Colonic mucosa (tissue), 4 donors: ENCODE measurements at regions not wholly inside any gene's neighbourhood (a gene's known extent, or its start where the extent isn't known, plus 50 kb on each side); places are given as distances from the start of the nearest gene placed in this dataset.

ENCODE experiments used
- DNase-seq: peaks from one replicate; pipeline ENCODE4 v3.0.0-alpha.2; 2020
- H3K27ac ChIP-seq: fragments of 200-600 bp; one replicate; pipeline ENCODE4 v1.8.0; 2021
- H3K27me3 ChIP-seq: fragments of 200-600 bp; one replicate; pipeline ENCODE4 v1.8.0; 2021
- H3K36me3 ChIP-seq: fragments of 200-600 bp; one replicate; pipeline ENCODE4 v1.8.0; 2021
- H3K4me1 ChIP-seq: fragments of 200-600 bp; one replicate; pipeline ENCODE4 v1.8.0; 2021; ENCODE audit warnings: mild to moderate bottlenecking
- H3K4me3 ChIP-seq: fragments of 200-600 bp; one replicate; pipeline ENCODE4 v1.8.0; 2021
- H3K9ac ChIP-seq, 2 donors: one replicate each; pipeline ENCODE4 v1.7.0; 2013; ENCODE audit warnings: control low read depth in 2 of 2, low read depth in 2 of 2, low read length in 2 of 2
- H3K9me3 ChIP-seq: fragments of 200-600 bp; one replicate; pipeline ENCODE4 v1.8.0; 2021
- CTCF ChIP-seq: fragments of 200-600 bp; IDR thresholded peaks from one replicate; pipeline ENCODE4 v1.8.0; 2022; ENCODE audit warnings: antibody characterized with exemption, mild to moderate bottlenecking
- intact Hi-C: fragments of 100-400 bp; cut with DNase I; formaldehyde crosslinking; loops from one replicate; pipeline ENCODE4 v1.14.1; 2022
- donor health status: healthy.
- donor health status: DM: no; HTN: no; CAD: no.
- donor health status: DM: no; HTN: no; CAD: no.

GRCh38 chr10:29203432-29203831 is 85.4 kb upstream of the LYZL1 start:
- intact Hi-C loops: no loop called here
- Histone ChIP-seq H3K9me3 (no peaks in the 10 kb centered on the region), H3K4me3 (no peak overlapping the region), H3K27me3 (no peaks in the 10 kb centered on the region), H3K4me1 (no peaks in the 10 kb centered on the region), H3K36me3 (no peaks in the 10 kb centered on the region), H3K27ac (no peak overlapping the region), H3K9ac (no peak overlapping the region)
- no peak for DNase-seq
- no peak for TF ChIP-seq CTCF

GRCh38 chr10:29204070-29204800 is 84.6 kb upstream of the LYZL1 start:
- no peaks in the 10 kb centered on the region for H3K4me1 ChIP-seq
- TF ChIP-seq CTCF: no peak
- no peak overlapping the region for H3K27ac ChIP-seq
- no peaks in the 10 kb centered on the region for H3K36me3 ChIP-seq
- H3K4me3 ChIP-seq: no peak overlapping the region
- H3K27me3 ChIP-seq: no peaks in the 10 kb centered on the region
- no peak for DNase-seq
- intact Hi-C loops: no loop called here
- no peaks in the 10 kb centered on the region for H3K9me3 ChIP-seq
- no peak overlapping the region for H3K9ac ChIP-seq

- no peak overlapping the region for H3K9ac ChIP-seq
- H3K4me1 ChIP-seq: no peaks in the 10 kb centered on the region
- no peak overlapping the region for H3K27ac ChIP-seq
- no peak for DNase-seq
- no peaks in the 10 kb centered on the region for H3K27me3 ChIP-seq
- TF ChIP-seq CTCF: no peak
- H3K9me3 ChIP-seq: no peaks in the 10 kb centered on the region
- H3K36me3 ChIP-seq: no peaks in the 10 kb centered on the region
- no peak overlapping the region for H3K4me3 ChIP-seq
- intact Hi-C loops: no loop called here
Measured at GRCh38 chr10:29205787-29206186, 83.1 kb upstream of the LYZL1 start.

- Histone ChIP-seq H3K9ac (no peak overlapping the region), H3K27ac (no peak overlapping the region), H3K27me3 (no peaks in the 10 kb centered on the region), H3K9me3 (no peaks in the 10 kb centered on the region), H3K4me3 (no peak overlapping the region), H3K4me1 (no peaks in the 10 kb centered on the region), H3K36me3 (no peaks in the 10 kb centered on the region)
- intact Hi-C loops: no loop called here
- TF ChIP-seq CTCF: no peak
- no peak for DNase-seq
Measured at GRCh38 chr10:29208845-29209244, 80.0 kb upstream of the LYZL1 start.

GRCh38 chr10:29209830-29210229 is 79.0 kb upstream of the LYZL1 start:
- H3K4me1 ChIP-seq: no peaks in the 10 kb centered on the region
- no peak overlapping the region for H3K4me3 ChIP-seq
- H3K27ac ChIP-seq: no peak overlapping the region
- no peaks in the 10 kb centered on the region for H3K9me3 ChIP-seq
- intact Hi-C loops: no loop called here
- H3K9ac ChIP-seq: no peak overlapping the region
- no peaks in the 10 kb centered on the region for H3K36me3 ChIP-seq
- no peak for TF ChIP-seq CTCF
- no peaks in the 10 kb centered on the region for H3K27me3 ChIP-seq
- DNase-seq: no peak
